ENCODE measurements at regions not wholly inside any gene's neighbourhood (a gene's known extent, or its start where the extent isn't known, plus 50 kb on each side); places are given as distances from the start of the nearest gene placed in this dataset.
"Not testable (repeated sequence)": the region's sequence is repeated elsewhere in the genome, so short reads cannot be mapped to it uniquely, and the experiment has no call there.

GRCh38 chr18:14460364-14460763 is 83.0 kb downstream of the POTEC start:
- not testable (repeated sequence) for DNase-seq

GRCh38 chr18:14459826-14460225 is 83.6 kb downstream of the POTEC start:
- DNase-seq, result not testable (repeated sequence)

GRCh38 chr18:14458009-14458945 is 85.1 kb downstream of the POTEC start:
- DNase-seq, result peak; percentile 80

GRCh38 chr18:14450637-14451009 is 92.8 kb downstream of the POTEC start:
- DNase-seq, result peak; percentile 62

GRCh38 chr18:14449995-14450636 is 93.3 kb downstream of the POTEC start:
- peak; percentile 67 for DNase-seq

GRCh38 chr18:14449062-14449461 is 94.3 kb downstream of the POTEC start:
- not testable (repeated sequence) for DNase-seq

GRCh38 chr18:14447715-14448114 is 95.7 kb downstream of the POTEC start:
- DNase-seq, result not testable (repeated sequence)

- DNase-seq, result not testable (repeated sequence)
These were observed 107.9 kb downstream of the POTEC start for GRCh38 chr18:14435460-14435859.

- not testable (repeated sequence) for DNase-seq
These were observed 111.0 kb downstream of the POTEC start for GRCh38 chr18:14432371-14432770.

- peak; percentile 80 for DNase-seq
These were observed 112.3 kb downstream of the POTEC start for GRCh38 chr18:14431031-14431521.

GRCh38 chr18:14415806-14416205 is 127.6 kb downstream of the POTEC start:
- peak; percentile 61 for DNase-seq

- DNase-seq, result not testable (repeated sequence)
These were observed 128.0 kb downstream of the POTEC start for GRCh38 chr18:14415399-14415798.

- DNase-seq, result not testable (repeated sequence)
These were observed 147.9 kb downstream of the POTEC start for GRCh38 chr18:14395533-14395932.

- DNase-seq, result not testable (repeated sequence)
These were observed 149.8 kb downstream of the POTEC start for GRCh38 chr18:14393563-14394103.

- DNase-seq, result not testable (repeated sequence)
These were observed 150.8 kb downstream of the POTEC start for GRCh38 chr18:14392604-14393003.

GRCh38 chr18:14384961-14385360 is 158.4 kb downstream of the POTEC start:
- DNase-seq, result not testable (repeated sequence)

- DNase-seq, result not testable (repeated sequence)
These were observed 160.7 kb downstream of the POTEC start for GRCh38 chr18:14382666-14383065.

- not testable (repeated sequence) for DNase-seq
These were observed 163.9 kb downstream of the POTEC start for GRCh38 chr18:14379489-14379888.

GRCh38 chr18:14378376-14378775 is 165.0 kb downstream of the POTEC start:
- not testable (repeated sequence) for DNase-seq

GRCh38 chr18:14361346-14361745 is 182.1 kb downstream of the POTEC start:
- DNase-seq, result not testable (repeated sequence)

GRCh38 chr18:14357553-14358297 is 185.7 kb downstream of the POTEC start:
- not testable (repeated sequence) for DNase-seq

- DNase-seq, result not testable (repeated sequence)
These were observed 201.2 kb downstream of the POTEC start for GRCh38 chr18:14342170-14342569.

GRCh38 chr18:14336017-14336416 is 203.8 kb upstream of the ZNF519 start:
- DNase-seq, result not testable (repeated sequence)
